IPS-NIHi7 (cell line): ENCODE measurements at regions not wholly inside any gene's neighbourhood (a gene's known extent, or its start where the extent isn't known, plus 50 kb on each side); places are given as distances from the start of the nearest gene placed in this dataset.
"Not testable (repeated sequence)": the region's sequence is repeated elsewhere in the genome, so short reads cannot be mapped to it uniquely, and the experiment has no call there.

Experiments
- DNase-seq: peaks from one replicate; pipeline ENCODE4 v3.0.0; 2012; ENCODE audit warnings: mixed read lengths; ENCODE audit errors: extremely low spot score

DNA sequence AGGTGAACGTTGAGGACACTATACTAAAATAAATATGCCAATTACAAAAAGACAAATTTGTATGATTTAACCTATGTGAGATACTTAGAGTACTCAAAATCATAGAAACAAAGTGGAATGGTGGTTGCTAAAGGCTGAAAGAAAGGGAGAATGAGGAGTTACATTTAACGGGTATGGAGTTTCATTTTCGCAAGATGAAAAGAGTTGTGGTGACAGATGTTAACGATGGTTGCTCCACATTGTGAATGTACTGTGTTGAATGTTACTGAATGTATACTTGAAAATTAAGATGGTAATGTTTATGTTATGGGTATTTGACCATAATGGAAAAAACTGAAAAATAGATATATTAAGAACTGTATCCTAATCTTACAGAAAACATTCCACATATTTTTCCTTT is 51.3 kb upstream of the MOCS2 start:
- DNase-seq: no peak

DNA sequence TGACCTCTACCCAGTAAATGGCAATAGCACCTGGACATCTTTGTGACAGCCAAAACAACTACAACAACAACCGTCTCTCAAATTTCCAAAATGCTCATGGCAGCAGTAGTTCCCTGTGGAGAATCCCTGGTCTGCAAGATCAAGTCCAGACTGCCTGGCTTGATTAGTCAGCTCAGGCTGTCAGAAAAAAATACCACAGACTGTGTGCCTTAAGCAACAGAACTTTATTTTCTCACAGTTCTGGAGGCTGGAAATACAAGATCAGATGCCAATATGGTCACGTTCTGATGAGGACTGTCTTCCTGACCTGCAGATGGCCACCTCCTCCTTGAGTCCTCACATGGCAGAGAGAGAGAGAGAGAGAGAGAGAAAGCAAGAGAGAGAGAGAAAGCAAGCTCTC is 52.3 kb upstream of the MOCS2 start:
- DNase-seq: no peak

DNA sequence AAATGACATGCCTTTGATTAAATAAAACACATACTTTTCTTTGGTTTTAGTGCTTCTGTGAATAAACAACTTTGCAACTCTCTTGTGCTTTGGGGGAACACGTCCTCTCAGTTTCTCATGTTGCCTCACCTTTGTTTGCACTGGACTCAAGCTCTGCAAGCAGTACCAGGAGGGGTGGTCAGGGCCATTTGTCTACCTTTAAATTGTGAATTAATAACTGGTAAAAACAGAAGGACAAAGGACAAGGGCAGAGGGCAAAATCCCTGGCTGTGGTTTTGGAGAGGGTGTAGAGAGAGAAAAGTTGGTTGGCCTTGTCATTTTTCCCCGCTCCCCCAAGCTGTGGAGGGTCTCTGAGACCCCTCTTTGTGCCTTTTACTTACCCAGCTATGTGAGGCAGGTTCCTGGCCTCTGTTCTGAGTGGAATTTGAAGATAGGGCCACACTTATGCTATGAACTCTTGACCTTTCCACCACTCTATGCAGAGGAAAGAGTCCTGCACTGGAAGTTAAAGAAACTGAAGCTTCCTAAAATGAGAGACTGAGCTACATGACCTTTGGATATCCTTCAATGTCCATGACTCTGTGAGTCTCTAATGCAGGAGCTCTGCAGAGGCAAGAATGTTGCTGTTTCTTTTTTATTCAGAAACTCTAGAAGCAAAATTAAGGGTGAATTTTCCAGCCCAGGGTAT is 55.1 kb upstream of the MOCS2 start:
- no peak for DNase-seq

DNA sequence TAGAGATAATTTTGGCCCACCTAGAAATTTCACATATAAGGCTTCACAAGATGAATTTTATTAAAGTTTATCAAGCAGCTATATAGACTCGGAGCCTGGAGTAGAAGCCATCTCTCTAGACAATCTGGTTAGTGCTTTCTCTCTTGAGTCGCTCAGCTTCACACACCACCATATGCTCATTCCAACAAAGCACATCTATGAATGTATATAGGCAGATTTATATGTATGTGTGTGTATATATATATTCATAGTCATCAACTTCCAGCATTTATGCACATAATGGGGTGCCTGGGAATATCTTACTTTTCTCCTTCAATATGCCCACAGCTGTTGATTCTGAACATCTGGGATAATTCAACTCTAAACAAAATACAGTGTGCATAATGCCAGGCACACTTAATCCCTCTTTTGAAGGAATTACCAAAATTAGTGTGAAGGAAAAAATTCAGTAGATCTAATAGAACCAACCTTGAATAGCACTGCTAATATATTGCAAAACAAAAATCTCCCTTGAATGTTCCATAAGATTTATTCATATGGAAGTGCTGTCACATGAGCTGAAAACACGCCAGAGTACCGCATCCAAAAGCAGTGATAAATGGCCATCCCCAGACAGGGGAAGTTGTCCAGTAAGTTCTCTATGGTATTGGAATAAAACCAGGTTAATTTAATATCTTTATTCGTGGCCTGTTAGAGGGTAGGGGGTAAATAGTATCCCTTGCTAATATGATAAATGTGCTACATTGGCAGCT is 56.0 kb upstream of the MOCS2 start:
- DNase-seq: no peak

DNA sequence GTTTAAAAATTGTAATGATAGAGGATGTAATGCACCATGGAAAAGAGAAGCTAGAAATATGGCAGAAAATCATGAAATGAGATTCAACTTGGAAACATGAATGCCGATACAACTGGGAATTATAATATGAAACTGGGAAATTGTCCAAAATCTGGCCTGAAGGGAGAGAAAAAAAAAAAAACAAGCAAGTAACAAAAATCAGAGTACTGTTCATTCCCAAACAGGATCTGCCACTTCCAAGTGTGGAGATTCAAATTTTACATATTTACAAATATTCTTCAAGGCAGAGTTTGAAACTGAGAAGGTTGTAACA is 56.6 kb upstream of the MOCS2 start:
- DNase-seq: no peak

DNA sequence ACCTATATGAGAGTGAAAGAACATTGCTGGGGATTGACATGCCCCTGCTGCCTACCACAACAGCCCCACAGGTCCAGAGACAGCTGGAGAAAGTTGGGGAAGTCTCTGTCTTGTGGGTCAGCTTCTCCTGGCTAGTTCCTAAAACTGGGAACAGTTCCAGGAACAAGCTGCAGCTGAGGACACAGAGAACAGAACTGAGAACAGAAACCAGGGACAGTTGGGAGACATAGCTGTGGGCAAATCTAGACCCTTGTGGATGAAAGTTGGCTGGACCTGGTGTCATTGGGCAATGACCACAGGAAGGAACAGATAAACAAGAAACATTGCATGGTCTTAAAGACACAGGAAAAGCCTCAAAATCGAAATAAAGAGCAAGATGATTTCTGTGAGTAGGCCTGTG is 58.3 kb upstream of the MOCS2 start:
- no peak for DNase-seq

DNA sequence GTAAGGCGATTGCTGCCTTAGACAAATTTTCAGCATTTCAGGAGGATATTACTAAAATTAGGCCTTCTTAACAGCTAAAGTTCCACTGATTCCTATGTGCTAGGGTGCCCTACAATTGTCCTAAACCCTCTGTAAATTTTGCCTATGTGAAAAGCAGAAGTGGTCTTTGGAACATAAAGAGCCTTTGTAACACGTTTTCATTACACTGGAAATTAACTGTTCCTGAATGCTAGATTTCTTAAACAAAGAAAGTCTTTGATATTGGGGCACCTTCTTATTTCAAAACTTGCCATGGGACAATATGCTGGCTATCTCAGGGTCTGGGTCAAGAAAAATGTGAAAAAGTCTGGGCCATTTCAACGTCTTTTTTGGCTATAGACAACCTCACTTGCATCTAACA is 60.4 kb upstream of the MOCS2 start:
- no peak for DNase-seq

DNA sequence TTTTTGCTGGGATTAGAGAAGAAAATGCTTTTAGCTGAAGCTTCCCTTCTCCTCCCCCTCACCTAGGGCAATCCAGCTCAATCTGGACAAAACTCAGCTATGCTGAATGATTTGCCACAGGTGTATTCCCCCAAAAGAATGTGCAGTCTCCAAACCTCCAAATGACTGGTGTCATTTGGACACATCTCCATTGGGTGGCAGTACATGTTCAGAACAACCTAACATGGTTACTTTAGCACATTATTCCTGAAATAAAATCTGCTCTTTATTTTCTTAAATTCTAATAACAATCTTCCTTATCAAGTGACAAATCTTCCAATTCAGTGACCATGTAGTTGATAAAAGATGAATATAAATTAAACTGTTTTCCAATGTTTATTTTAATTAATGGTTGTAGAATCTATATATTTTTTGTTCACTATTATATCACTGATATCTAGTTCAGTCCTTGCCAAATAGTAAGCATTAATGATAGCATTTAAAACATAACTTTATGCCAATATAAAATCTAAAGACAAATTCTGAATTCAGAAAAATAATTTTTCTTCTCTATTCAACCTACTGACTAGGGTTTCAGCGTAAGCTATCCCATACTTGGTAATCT is 61.3 kb upstream of the MOCS2 start:
- peak; percentile 38 for DNase-seq

DNA sequence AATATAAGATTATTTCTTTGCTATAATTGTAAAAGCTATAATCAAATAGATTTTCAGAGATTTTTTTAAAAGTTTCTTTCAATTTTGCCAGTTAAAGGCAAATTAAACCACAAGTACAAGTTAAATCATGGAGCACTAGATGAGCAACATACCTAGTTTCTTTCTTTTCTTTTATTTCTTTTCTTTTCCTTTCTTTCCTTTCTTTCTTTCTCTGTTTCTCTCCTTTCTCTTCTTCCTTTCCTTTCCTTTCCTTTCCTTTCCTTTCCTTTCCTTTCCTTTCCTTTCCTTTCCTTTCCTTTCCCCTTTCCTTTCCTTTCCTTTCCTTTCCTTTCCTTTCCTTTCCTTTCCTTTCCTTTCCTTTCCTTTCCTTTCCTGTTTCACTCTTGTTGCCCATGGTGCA is 62.5 kb upstream of the MOCS2 start:
- DNase-seq: not testable (repeated sequence)

DNA sequence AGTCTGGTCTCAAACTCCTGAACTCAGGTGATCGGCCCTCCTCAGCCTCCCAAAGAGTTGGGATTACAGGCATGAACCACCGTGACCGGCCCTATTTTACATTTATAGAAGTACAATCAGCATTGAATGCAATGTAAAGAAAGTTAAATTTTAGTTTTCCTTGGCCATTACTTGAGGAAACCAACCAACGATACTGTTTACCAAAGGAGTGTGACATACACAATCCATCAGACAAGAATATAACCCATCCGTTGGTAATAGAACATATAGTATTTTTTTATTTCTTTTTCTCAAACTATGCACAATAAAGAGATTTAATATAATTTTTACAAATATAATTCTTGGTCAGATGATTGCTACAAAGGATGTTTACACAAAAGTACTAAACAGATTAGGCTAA is 63.1 kb upstream of the MOCS2 start:
- no peak for DNase-seq

DNA sequence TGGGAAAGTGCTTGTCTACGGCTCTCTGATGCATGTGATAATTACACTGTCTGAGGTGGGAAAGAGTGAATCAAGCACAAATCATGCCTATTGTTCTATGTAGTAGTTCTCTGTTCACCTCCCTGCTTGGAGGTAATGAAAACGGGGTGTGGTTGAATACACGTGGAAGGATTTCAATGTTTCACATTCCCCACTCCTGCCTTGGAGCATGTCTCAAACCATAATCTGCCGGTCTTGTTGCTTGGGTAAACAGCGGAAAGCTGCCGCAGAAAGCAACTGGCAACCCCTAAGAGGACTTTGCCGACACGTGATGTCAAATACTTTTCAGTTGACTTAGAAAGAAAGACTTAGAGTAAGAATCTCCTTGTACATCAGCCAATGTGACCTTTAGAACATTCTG is 63.5 kb upstream of the MOCS2 start:
- DNase-seq: no peak

DNA sequence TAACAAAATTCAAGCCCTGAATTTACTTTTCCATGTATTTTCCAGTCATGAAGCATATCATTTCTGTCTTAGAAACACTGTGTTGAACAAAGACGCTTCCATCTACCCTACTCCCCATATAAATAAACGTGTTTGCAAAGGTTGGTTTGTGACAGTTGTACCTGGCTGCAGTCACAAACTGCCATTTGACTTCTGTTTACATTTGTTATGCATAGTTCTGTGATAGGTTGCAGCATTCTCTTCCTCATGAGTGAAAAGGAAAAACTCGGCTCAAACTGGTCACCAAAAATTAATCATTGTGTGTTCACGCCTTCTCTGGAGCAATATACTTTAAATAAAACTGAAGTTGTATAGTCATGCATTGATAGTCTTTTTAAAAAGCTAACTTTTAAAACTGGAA is 69.3 kb upstream of the MOCS2 start:
- DNase-seq: no peak

DNA sequence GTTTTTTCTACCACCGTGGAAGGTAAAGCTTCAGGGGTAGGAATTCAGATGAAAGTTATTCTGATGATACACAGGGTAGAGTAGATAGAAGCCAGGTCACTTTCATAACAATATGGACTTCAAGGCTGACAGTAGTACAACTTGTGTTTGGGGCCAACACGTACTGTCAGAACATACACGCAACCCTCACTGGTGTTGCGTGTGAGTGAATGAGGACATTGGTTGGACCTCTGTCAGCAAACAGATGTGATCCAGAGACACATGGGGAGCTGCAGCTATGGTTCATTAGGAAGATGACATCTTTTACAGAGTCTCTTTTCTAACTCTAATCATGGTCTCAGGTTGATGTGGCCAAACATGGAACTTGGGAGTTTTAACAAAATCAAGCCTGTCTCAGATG is 70.1 kb upstream of the MOCS2 start:
- no peak for DNase-seq

DNA sequence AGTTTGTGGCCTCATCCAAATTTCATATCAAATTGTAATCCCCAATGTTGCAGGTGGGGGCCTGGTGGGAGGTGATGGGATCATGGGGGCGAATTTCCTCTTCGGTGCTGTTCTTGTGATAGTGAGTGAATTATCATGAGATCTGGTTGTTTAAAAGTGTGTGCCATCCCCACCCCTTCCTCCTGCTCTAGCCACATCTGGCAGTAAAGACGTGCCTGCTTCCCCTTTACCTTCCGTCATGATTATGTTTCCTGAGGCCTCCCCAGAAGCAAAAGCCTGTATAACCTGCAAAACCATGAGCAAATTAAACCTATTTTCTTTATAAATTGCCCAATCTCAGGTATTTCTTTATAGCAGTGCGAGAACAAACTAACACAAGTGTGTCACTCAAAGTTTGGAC is 71.0 kb upstream of the MOCS2 start:
- no peak for DNase-seq

DNA sequence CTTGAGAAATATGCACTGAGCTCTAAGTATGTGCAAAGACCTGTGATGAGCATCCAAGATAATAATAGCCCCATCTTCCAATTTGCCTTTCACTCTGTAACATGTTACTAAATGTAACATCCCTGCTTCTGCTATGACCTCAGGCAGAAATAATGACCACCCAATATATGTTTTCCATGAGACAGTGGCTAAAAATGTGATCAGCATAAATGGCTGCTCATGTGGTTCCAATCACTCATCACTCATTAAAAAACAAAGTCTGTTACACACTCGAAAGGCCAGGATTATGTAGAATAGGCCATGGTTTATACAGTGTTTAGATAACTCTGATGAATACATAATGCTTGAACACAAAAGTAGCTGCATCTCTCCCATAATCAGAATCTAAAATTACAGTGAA is 71.4 kb upstream of the MOCS2 start:
- DNase-seq: no peak

DNA sequence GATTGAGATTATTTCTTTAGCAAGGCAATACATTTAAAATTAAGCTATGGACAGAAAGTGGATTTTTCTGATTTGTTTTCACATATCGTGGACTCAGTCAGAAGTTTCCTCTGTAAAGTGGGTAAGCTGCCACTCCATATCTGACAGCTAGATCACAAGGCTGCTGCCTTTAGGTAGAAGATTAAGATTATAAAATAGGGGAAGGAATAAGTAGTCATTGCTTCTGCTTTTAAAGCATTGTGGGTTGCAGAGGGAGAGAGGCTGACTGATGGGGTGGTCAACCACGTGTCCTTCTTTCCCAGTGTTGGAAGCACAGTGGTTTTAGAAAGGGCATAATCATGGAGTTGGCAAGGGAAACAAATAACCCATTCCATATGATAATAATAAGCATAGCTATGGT is 74.3 kb upstream of the MOCS2 start:
- DNase-seq: no peak

DNA sequence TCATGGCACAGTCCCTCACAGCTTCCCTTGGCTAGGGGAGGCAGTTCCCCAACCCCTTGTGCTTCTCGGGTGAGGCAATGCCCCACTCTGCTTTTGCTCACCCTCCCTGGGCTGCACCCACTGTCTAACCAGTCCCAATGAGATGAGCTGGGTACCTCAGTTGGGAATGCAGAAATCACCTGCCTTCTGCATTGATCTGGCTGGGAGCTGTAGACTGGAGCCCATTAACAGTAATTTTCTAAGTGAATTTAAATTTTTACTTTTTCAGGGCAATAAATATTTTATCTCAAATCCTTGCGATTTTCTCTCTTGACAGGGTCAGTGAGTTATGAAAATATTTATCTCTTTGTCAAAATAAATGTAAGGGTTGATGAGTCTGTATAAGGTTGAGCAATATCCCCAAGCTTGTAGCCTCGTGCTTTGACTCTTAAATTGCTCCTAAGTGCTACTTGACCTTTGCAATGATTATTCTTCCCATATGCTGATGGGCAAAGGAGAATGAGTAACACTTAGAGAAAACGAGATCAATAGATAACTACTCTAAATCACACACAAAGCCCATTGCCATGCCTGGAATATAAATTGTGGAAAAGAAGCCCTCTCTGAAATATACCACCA is 82.1 kb upstream of the MOCS2 start:
- no peak for DNase-seq

DNA sequence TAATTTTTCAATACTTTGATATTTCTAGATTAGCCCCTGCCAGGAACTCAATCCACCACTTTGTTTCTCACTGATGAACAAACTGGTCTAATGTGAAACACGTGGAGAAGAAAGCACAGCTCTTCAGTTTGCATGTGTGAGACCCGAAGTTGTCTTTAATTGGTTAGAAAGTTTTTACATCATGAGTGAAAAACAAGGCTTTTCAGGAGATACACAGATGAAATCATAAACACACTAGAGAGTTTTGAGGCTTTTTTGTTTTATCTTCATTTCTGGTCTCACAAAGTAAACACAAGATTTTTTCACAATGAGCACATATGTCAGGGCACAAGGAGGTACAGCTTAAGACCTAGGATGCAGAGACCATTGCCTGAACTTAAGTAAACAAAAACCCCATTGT is 84.5 kb upstream of the MOCS2 start:
- DNase-seq: no peak

DNA sequence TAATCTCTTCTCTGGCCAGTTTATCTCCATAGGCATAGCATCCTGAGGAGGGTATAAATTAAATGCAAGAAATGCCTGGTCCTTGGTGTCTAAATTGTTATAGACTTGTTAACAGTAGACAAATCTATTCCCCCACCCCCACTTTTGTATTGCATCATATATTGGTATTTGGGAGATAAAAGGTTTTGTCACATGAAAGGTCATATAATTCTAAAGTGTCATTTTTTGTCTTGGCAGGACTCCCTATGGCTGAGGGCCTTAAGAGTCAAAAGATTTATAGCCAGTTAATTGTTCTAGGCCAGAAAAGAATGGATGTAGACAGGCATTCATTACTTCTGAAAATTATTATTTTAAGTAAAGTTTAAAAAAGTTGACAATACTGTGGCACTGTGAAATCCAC is 90.3 kb upstream of the MOCS2 start:
- no peak for DNase-seq

DNA sequence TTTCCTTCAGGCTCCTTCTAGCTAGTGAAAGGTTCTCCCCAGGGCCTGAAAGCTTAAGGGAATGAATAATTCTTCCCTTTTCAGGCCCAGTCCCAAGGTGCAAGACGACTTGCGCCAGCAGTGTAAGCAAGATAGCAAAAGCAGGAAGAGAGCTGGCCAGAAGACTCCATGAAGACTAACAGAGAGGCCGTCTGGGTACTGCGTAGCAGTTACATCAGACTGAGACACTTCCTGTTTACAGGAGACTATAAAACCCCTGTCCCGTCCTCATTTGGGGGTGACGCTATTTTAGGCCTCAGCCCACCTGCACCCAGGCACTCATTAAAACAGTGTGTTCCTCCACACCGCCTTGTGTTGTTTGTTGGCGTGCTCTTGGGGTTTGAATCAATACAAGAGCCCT is 90.7 kb upstream of the MOCS2 start:
- DNase-seq: no peak

DNA sequence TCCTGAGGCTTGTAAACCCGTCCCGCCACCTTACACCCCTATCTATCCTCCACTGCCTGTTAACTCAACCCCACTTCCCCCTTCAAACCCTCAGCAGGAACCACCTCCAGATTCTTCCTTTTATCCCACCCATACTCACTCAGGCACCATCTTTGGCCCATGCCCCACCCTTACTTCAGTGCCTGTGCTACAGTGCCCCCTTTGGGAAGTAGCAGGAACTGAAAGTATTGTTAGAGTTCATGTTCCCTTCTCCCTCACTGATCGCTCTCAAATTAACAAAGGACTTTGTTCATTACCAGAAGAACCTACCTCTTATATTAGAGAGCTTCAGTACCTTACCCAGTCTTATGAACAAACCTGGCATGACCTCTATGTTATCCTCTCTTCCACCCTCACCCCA is 92.2 kb upstream of the MOCS2 start:
- DNase-seq: no peak

DNA sequence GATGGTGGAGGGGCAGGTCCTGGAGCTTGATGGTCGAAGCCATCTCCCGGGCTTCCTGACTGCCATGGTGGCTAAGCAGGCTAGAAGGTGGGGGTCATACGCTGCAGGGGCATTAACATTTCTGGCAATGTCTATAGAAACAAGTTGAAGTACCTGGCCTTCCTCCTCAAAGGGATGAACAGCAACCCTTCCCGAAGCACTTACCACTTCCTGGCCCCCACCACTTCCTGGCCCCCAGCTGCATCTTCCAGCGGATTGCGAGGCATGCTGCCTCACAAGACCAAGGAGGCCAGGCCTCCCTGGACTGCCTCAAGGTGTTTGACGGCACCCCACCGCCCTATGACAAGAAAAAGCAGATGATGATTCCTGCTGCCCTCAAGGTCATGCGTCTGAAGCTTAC is 97.0 kb upstream of the MOCS2 start:
- no peak for DNase-seq

DNA sequence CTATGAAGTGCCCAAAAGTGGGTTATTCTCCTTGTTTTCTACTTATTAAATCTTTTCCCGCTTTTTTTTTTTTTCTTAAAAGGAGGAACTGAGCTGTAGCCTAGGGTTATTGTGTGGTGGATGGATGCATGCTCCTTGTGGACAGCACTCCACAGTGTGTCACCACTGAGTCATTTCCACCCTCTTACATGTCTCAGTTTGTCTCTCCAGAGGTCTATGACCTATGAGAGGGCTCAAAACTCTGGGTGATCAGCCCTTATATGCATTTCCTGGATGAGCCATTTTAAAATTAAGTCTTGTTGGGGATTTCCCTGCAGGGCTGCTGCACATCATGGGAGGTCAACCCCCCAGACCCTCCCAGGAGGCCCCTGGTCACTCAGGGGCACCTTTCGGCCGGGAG is 102.2 kb upstream of the MOCS2 start:
- no peak for DNase-seq
